ENCODE measurements at regions not wholly inside any gene's neighbourhood (a gene's known extent, or its start where the extent isn't known, plus 50 kb on each side); places are given as distances from the start of the nearest gene placed in this dataset.

- H3K9me2 ChIP-seq (ENCODE audit: low read depth, low read length): no peaks in the 10 kb centered on the region
- no peaks in the 10 kb centered on the region for H3K79me2 ChIP-seq (ENCODE audit: insufficient read depth, low read length)
- no peaks in the 10 kb centered on the region for H3K27me3 ChIP-seq (ENCODE audit: insufficient read depth, low read length)
- no peak overlapping the region for H3K4me2 ChIP-seq (ENCODE audit: low read length)
- H4K20me1 ChIP-seq (ENCODE audit: insufficient read depth, low read length): no peaks in the 10 kb centered on the region
- no peaks in the 10 kb centered on the region for H3K9me3 ChIP-seq (ENCODE audit: low read length)
- no peak overlapping the region for H3K27ac ChIP-seq (ENCODE audit: low read depth, low read length, poor library complexity, severe bottlenecking)
- no peaks in the 10 kb centered on the region for H3K4me1 ChIP-seq (ENCODE audit: insufficient read depth, low read length, severe bottlenecking)
- H3K4me3 ChIP-seq (ENCODE audit: low read depth, low read length, poor library complexity, severe bottlenecking): no peak overlapping the region
- TF ChIP-seq EZH2 (IDR thresholded peaks at IDR 0.05; ENCODE audit: borderline replicate concordance, low read length): no peak
- TF ChIP-seq CTCF (IDR thresholded peaks at IDR 0.05; ENCODE audit: low read length): no peak
- H3F3A ChIP-seq (ENCODE audit: insufficient read depth, low read length): no peaks in the 10 kb centered on the region
- no peak overlapping the region for H2AFZ ChIP-seq (ENCODE audit: low read length)
- H3K9ac ChIP-seq (ENCODE audit: low read length): no peak overlapping the region
- H3K36me3 ChIP-seq (ENCODE audit: insufficient read depth, low read length): no peaks in the 10 kb centered on the region
These were observed 411.0 kb downstream of the LRIG3 start for GRCh38 chr12:58509116-58509885.

- Histone ChIP-seq H3K9ac (ENCODE audit: low read length) (no peak overlapping the region), H3K27me3 (ENCODE audit: insufficient read depth, low read length) (no peaks in the 10 kb centered on the region), H3K27ac (ENCODE audit: low read depth, low read length, poor library complexity, severe bottlenecking) (no peak overlapping the region), H2AFZ (ENCODE audit: low read length) (no peak overlapping the region), H3K9me3 (ENCODE audit: low read length) (no peaks in the 10 kb centered on the region), H3K79me2 (ENCODE audit: insufficient read depth, low read length) (no peaks in the 10 kb centered on the region), H3K4me2 (ENCODE audit: low read length) (no peak overlapping the region), H3K36me3 (ENCODE audit: insufficient read depth, low read length) (no peaks in the 10 kb centered on the region), H3K4me3 (ENCODE audit: low read depth, low read length, poor library complexity, severe bottlenecking) (no peak overlapping the region), H3F3A (ENCODE audit: insufficient read depth, low read length) (no peaks in the 10 kb centered on the region), H3K4me1 (ENCODE audit: insufficient read depth, low read length, severe bottlenecking) (no peaks in the 10 kb centered on the region), H3K9me2 (ENCODE audit: low read depth, low read length) (no peaks in the 10 kb centered on the region), H4K20me1 (ENCODE audit: insufficient read depth, low read length) (no peaks in the 10 kb centered on the region)
- TF ChIP-seq EZH2 (IDR thresholded peaks at IDR 0.05; ENCODE audit: borderline replicate concordance, low read length) (no peak), CTCF (IDR thresholded peaks at IDR 0.05; ENCODE audit: low read length) (no peak)
These were observed 406.9 kb downstream of the LRIG3 start for GRCh38 chr12:58513301-58513834.

GRCh38 chr12:58513852-58514251, 406.5 kb downstream of the LRIG3 start:
- Histone ChIP-seq H3K9me2 (ENCODE audit: low read depth, low read length) (no peaks in the 10 kb centered on the region), H3K36me3 (ENCODE audit: insufficient read depth, low read length) (no peaks in the 10 kb centered on the region), H3K27me3 (ENCODE audit: insufficient read depth, low read length) (no peaks in the 10 kb centered on the region), H3K4me1 (ENCODE audit: insufficient read depth, low read length, severe bottlenecking) (no peaks in the 10 kb centered on the region), H3K79me2 (ENCODE audit: insufficient read depth, low read length) (no peaks in the 10 kb centered on the region), H4K20me1 (ENCODE audit: insufficient read depth, low read length) (no peaks in the 10 kb centered on the region), H3K4me2 (ENCODE audit: low read length) (no peak overlapping the region), H3K9ac (ENCODE audit: low read length) (no peak overlapping the region), H3K4me3 (ENCODE audit: low read depth, low read length, poor library complexity, severe bottlenecking) (no peak overlapping the region), H3K9me3 (ENCODE audit: low read length) (no peaks in the 10 kb centered on the region), H2AFZ (ENCODE audit: low read length) (no peak overlapping the region), H3F3A (ENCODE audit: insufficient read depth, low read length) (no peaks in the 10 kb centered on the region), H3K27ac (ENCODE audit: low read depth, low read length, poor library complexity, severe bottlenecking) (no peak overlapping the region)
- no peak for TF ChIP-seq CTCF (IDR thresholded peaks at IDR 0.05; ENCODE audit: low read length)
- no peak for TF ChIP-seq EZH2 (IDR thresholded peaks at IDR 0.05; ENCODE audit: borderline replicate concordance, low read length)
